ENCODE measurements at regions not wholly inside any gene's neighbourhood (a gene's known extent, or its start where the extent isn't known, plus 50 kb on each side); places are given as distances from the start of the nearest gene placed in this dataset.

DNA sequence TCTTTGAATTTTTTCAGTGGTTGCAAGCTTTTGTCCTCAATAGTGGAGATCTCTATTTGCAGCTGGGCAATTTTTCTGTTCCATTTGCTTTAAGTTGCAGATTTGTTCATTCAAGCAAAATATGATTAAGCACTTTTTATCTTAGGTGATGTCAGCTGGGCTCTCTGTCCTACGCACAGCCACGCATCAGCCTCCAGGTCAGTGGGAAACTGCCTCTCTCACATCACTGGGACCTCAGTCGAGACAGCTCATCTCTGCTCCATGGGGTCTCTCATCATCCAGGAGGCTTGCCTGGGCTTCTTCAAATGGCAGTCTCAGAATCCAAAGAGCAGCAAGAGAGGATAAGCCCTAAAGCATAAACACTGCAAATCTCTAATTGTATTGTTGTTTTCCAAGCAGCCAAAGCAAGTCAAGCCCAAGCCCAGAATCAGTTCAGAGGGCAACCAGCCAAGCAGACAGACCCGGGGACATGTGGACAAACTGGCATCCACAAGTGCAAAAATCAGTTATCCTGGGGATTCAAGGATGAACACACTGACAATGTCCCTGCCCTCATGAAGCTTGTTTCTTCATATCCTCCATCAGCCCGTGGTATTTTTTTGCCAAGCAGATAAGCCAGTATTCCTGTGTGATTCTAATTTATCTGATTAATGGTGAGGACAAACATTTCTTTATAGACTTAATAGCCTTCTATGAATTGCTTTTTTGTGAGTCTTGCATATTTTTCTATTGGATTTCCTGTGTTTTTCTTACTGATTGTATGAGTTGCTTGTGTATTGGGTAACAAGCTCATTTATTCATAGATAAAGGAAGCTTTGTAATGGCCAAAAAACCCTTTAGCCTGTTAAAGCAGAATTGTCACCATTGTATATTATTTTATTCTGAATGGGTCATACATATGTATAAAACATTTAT lies 262.5 kb downstream of the GXYLT1 start:
- H3K36me3 Mint-ChIP-seq: no peaks in the 10 kb centered on the region
- DNase-seq (ENCODE audit: low spot score in 2 of 2) (no peak), ATAC-seq (no peak)
- H3K27ac Mint-ChIP-seq: no peak overlapping the region
- peaks cover 0 to 6% of the 10 kb centered on the region in 2 donors for H3K9me3 Mint-ChIP-seq

GRCh38 chr12:41869432-41869831 lies 275.2 kb downstream of the GXYLT1 start:
- Mint-ChIP-seq H3K27ac (no peak overlapping the region), H3K9me3 (peaks cover 9 to 13% of the 10 kb centered on the region in 2 donors), H3K36me3 (peaks cover 0 to 5% of the 10 kb centered on the region in 2 donors)
- ATAC-seq (no peak), DNase-seq (ENCODE audit: low spot score in 2 of 2) (no peak)

GRCh38 chr12:41866878-41867430 lies 277.7 kb downstream of the GXYLT1 start:
- Mint-ChIP-seq H3K27ac (no peak overlapping the region), H3K36me3 (no peaks in the 10 kb centered on the region), H3K9me3 (peaks cover 4 to 5% of the 10 kb centered on the region in 2 donors)
- no peak for ATAC-seq
- DNase-seq (ENCODE audit: low spot score in 2 of 2): no peak

DNA sequence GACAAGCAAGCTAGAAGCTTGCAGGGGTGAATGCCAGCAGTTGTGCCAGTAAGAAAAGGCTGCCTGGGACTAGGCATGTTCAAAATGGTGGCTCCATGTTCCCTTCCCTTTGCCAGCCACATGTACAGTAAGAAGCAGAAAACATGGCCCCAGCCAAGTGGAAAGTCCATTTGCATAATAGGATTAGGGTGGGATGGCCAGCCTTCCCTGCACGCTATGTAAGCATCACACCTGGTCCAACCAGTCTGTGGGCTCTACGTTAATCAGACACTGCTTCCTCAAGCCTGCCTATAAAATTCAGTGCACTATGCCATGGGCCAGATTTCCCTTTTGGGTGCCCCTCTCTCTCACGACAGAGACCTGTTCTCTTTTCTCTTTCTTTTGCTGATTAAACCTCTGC lies 288.4 kb downstream of the GXYLT1 start:
- DNase-seq (ENCODE audit: low spot score in 2 of 2) (no peak), ATAC-seq (no peak)
- Mint-ChIP-seq H3K36me3 (no peaks in the 10 kb centered on the region), H3K9me3 (no peaks in the 10 kb centered on the region), H3K27ac (no peak overlapping the region)

DNA sequence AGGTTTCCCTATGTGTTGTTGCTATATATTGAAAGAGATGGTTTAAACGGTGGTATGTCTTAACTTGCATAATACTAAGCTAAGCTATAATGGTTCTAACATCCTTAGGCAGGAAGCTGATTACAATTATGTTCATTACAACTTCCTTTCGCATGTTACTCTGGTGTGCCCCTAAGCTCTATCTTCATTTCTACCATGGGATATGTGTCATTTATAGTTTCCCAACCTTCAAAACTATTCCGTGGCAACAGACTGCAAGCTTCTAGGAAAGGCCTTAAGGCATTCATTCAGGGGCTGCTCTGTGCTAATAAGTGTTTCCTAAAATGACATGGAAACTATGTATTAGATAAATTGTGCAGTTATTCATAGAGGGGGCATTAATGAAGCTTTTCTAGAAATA lies 294.6 kb downstream of the GXYLT1 start:
- DNase-seq (ENCODE audit: low spot score in 2 of 2) (no peak), ATAC-seq (no peak)
- H3K27ac Mint-ChIP-seq: no peak overlapping the region
- H3K36me3 Mint-ChIP-seq: no peaks in the 10 kb centered on the region
- peaks cover 4 to 12% of the 10 kb centered on the region in 2 donors for H3K9me3 Mint-ChIP-seq

DNA sequence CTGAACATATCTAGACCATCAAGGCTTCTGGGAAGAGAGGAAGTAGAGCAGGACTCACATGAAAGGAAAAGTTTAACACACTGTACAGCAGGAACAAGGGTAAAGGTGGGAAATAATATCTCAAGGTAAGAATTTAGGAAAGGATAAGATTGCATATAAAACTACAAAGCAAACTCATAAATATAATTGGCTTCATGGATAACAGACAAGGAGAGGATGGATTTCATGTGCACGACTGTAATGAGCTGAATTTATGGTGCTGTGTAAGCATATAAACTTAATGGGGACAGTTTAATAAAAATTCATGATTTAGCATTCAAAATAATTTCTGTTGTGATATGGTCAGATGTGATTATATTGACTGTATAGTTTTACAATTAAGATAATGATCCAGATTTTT lies 298.0 kb downstream of the GXYLT1 start:
- no peaks in the 10 kb centered on the region for H3K36me3 Mint-ChIP-seq
- DNase-seq (ENCODE audit: low spot score in 2 of 2) (no peak), ATAC-seq (no peak)
- H3K9me3 Mint-ChIP-seq: peaks cover 4 to 12% of the 10 kb centered on the region in 2 donors
- H3K27ac Mint-ChIP-seq: no peak overlapping the region

- H3K36me3 Mint-ChIP-seq: no peaks in the 10 kb centered on the region
- DNase-seq (ENCODE audit: low spot score in 2 of 2): no peak
- no peak overlapping the region for H3K27ac Mint-ChIP-seq
These were observed 308.3 kb downstream of the GXYLT1 start for GRCh38 chr12:41836416-41836815.

DNA sequence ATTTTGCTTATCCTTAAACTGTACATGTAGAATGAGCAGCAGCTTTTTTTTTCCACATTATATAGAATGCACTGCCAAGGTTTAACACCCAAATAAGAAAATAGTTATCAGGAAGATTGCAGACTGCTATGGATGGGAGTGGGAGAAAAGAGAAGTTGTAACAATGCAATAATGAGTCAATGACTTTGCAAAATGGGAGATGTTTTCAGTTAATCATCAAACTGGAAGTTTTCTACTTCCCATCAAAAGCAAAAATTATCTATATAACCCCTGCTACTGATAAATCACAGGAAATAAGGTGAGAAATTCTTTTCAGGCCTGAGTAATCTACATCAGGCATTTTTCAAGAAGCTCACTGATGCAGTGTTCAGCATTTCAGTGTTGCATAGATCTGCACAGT lies 309.1 kb downstream of the GXYLT1 start:
- ATAC-seq (no peak), DNase-seq (ENCODE audit: low spot score in 2 of 2) (no peak)
- Mint-ChIP-seq H3K36me3 (no peaks in the 10 kb centered on the region), H3K27ac (no peak overlapping the region), H3K9me3 (peaks cover 0 to 4% of the 10 kb centered on the region in 2 donors)

More at GRCh38 chr12:41836416-41836815, 308.3 kb downstream of the GXYLT1 start:
- no peak for ATAC-seq
- peaks cover 0 to 4% of the 10 kb centered on the region in 2 donors for H3K9me3 Mint-ChIP-seq

GRCh38 chr12:41819948-41820347 lies 324.7 kb downstream of the GXYLT1 start:
- DNase-seq (ENCODE audit: low spot score in 2 of 2): no peak
- no peak for ATAC-seq
- Mint-ChIP-seq H3K9me3 (no peaks in the 10 kb centered on the region), H3K36me3 (no peaks in the 10 kb centered on the region), H3K27ac (no peak overlapping the region)

DNA sequence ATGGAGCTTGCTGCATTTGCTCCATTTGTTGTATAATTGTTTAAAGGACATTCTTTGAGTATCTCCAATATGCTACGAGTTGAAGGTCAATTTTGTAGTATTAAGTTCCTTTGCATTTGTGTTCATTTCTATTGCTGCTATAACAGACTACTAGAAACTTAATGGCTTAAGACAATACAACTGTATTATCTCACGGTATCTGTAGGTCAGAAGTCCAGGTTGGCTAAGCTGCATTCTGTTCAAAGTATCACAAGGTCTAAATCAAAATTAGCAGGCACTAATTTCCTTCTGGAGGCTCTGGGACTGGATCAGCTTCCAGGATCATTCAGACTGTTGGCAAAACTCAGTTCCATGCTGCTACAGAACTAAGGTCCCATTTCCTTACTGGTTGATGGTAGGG lies 340.6 kb downstream of the GXYLT1 start:
- H3K9me3 Mint-ChIP-seq: peaks cover 0 to 4% of the 10 kb centered on the region in 2 donors
- no peak for ATAC-seq
- no peak for DNase-seq (ENCODE audit: low spot score in 2 of 2)
- H3K27ac Mint-ChIP-seq: no peak overlapping the region
- H3K36me3 Mint-ChIP-seq: no peaks in the 10 kb centered on the region

- Mint-ChIP-seq H3K27ac (no peak overlapping the region), H3K36me3 (no peaks in the 10 kb centered on the region), H3K9me3 (no peaks in the 10 kb centered on the region)
- DNase-seq (ENCODE audit: low spot score in 2 of 2) (no peak), ATAC-seq (no peak)
These were observed 341.9 kb downstream of the GXYLT1 start for GRCh38 chr12:41802803-41803202.

DNA sequence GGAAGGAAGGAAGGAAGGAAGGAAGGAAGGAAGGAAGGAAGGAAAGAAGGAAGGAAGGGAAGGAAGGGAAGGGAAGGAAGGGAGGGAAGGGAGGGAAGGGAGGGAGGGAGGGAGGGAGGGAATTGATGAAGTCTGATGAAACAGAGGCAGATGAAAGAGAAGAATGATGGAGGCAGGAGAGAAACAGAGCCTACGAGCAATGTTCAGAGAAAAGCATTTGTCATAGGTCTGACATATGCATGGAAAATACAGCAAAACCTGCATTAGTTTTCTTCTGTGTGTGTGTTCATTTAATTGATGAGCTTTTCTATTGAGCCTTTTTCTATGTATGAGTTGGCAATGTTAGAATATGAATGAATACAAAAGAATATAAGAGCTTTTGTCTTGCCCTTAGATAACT lies 343.4 kb downstream of the GXYLT1 start:
- Mint-ChIP-seq H3K36me3 (no peaks in the 10 kb centered on the region), H3K27ac (no peak overlapping the region), H3K9me3 (no peaks in the 10 kb centered on the region)
- DNase-seq (ENCODE audit: low spot score in 2 of 2): no peak
- no peak for ATAC-seq

DNA sequence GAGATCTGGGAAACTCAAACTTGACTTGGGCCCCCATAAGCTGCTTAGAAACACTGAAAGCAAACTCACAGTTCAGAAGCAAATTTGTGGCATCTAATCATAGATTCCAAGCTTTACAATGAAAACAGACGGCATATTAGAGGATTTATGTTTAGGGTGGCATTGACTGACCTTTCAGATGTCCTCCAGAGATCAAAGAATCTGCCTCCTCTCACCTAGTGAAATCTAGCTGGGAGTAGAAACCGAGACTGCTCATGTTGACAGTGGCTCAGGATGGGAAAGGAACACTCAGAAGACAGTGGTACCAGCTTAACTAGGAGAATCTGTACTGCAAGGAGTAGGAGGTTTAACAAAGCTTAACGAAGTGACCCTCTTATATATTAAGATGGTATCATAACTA lies 345.0 kb downstream of the GXYLT1 start:
- Mint-ChIP-seq H3K9me3 (no peaks in the 10 kb centered on the region), H3K36me3 (no peaks in the 10 kb centered on the region), H3K27ac (no peak overlapping the region)
- ATAC-seq (no peak), DNase-seq (ENCODE audit: low spot score in 2 of 2) (no peak)

DNA sequence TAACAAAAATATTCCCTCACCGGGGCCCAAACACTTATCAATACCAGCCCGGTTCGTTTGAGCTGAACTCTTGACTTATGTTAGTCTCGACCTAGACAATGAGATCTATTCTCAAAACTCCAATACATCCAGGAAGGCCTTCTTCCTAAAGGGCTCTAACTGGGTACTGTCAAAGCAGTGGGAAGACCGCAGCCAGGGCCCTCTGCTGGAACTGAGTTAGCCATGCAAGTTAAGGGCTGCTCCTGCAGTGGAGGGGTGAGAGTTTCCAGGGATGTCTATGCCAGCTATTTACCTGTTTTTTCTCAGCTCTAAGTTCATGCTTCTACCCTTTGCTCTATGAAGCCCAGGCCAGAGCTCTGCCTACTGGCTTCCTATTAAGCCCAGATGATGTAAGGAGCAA lies 348.8 kb downstream of the GXYLT1 start:
- ATAC-seq (no peak), DNase-seq (ENCODE audit: low spot score in 2 of 2) (no peak)
- Mint-ChIP-seq H3K27ac (no peak overlapping the region), H3K36me3 (peaks cover 0 to 9% of the 10 kb centered on the region in 2 donors), H3K9me3 (peaks cover 8 to 11% of the 10 kb centered on the region in 2 donors)

DNA sequence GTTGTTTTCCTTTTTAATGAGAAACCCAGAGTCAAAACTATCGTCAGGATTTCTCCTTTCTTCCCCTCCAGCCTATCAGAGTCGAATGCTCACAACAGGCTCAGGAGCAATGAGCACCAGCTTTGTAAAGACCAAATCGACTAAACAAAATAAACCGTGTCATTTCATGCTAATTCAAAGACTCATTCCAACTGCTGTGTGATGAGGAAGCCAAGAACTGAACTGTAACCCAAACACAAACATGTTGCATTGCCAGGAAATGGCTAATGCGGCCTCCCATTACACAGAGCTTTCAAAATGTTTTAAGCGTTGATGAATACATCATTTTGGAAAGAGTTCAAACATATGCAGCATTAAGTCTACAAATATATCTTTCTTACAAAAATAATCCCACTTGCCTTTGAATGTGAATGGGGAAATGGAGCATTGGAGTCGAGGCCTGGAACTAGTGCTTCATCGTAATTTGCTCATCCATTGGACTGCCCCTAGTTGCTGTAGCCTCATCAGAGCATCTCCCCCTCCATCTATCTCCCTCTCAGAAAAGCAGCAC lies 349.5 kb downstream of the GXYLT1 start:
- no peak for ATAC-seq
- Mint-ChIP-seq H3K27ac (no peak overlapping the region), H3K9me3 (peaks cover 8 to 14% of the 10 kb centered on the region in 2 donors), H3K36me3 (peaks cover 0 to 12% of the 10 kb centered on the region in 2 donors)
- no peak for DNase-seq (ENCODE audit: low spot score in 2 of 2)

DNA sequence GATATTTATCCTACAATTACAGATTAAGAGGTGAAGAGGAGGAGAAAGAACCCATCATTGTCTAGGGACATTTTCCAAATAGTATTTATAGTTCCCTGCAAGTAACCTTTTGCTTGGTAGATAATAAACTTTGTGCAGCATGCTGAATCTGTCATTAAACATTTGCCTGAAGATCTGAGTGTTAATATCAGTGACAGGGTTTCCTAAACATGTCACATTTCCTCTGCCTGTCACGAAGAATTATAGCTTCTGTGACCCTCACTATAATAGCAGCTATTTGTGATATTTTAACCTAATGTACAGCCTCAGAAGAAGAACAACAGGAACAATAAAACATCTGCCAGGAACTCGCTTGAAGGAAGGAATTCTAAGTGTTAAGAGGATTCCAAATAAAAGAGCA lies 350.3 kb downstream of the GXYLT1 start:
- no peak for ATAC-seq
- Mint-ChIP-seq H3K27ac (no peak overlapping the region), H3K9me3 (peaks cover 8 to 14% of the 10 kb centered on the region in 2 donors), H3K36me3 (peaks cover 0 to 12% of the 10 kb centered on the region in 2 donors)
- no peak for DNase-seq (ENCODE audit: low spot score in 2 of 2)

DNA sequence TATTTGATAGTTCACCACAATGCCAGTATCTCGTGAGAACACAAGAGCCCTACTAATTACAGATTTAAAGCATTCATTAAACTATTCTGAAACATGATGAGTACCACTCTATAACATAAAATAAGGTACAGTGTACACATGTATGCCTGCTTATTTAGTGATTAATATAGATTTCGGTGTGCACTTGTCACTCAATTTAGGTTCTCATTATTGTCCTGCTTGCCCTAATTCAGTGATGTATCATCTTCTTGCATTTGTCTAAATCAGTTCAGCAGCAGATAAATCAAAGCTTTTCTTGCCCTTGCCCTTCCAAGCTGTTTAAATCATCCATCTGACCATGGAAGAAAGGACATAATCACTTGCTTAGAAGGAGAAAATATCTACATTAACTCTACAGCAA lies 359.7 kb downstream of the GXYLT1 start:
- DNase-seq (ENCODE audit: low spot score in 2 of 2) (no peak), ATAC-seq (no peak)
- Mint-ChIP-seq H3K9me3 (no peaks in the 10 kb centered on the region), H3K27ac (no peak overlapping the region), H3K36me3 (no peaks in the 10 kb centered on the region)

DNA sequence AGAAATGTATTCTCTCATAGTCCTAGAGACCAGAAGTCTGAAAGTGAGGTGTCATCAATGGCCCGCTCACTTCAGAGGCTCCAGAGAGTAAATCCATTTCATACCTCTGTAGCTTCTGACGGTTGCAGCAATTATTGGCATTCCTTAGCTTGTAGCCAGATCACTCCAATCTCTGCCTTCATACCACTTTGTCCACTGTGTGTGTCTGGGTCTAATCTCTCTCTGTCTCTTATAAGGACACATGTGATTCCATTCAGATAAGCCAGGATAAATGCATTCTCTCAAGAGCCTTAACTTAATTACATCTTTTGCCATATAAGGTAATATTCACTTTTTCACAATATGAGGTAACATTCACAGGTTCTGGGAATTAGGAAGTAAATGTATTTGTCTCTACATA lies 365.7 kb downstream of the GXYLT1 start:
- no peak for ATAC-seq
- Mint-ChIP-seq H3K27ac (no peak overlapping the region), H3K36me3 (no peaks in the 10 kb centered on the region), H3K9me3 (no peaks in the 10 kb centered on the region)
- DNase-seq (ENCODE audit: low spot score in 2 of 2): no peak

All from activated naive CD4-positive, alpha-beta T cell treated with anti-CD3 and anti-CD28 coated beads, Interleukin-2, amount 50 U/mL, for 72 hours (primary cell).